ENCODE measurements at regions not wholly inside any gene's neighbourhood (a gene's known extent, or its start where the extent isn't known, plus 50 kb on each side); places are given as distances from the start of the nearest gene placed in this dataset.

DNA sequence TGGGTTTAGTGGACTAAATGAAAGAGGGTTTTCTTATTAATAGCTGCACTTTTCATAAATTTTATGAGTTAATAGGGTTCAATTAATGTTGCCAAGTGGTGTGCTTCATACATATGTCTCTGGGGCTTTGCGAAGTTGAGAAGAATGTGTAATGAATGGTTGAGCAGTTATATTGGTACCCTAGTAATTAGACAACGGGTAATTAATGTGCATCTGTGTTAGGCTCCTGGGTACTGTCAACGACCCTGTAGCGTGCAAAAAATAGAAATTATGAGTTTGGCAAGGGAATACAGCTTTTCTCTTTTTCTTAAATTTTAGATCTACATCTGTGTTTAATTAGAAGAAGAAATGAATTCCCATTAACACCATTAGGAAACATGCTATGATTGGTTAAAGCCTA is 1027.7 kb downstream of the ARAP2 start:
- no peak overlapping the region for H3K4me3 ChIP-seq
- no peak for DNase-seq
- H3K27me3 ChIP-seq = no peaks in the 10 kb centered on the region
- no peak for TF ChIP-seq POLR2A (IDR thresholded peaks at IDR 0.05)
- TF ChIP-seq, protein P1, sequence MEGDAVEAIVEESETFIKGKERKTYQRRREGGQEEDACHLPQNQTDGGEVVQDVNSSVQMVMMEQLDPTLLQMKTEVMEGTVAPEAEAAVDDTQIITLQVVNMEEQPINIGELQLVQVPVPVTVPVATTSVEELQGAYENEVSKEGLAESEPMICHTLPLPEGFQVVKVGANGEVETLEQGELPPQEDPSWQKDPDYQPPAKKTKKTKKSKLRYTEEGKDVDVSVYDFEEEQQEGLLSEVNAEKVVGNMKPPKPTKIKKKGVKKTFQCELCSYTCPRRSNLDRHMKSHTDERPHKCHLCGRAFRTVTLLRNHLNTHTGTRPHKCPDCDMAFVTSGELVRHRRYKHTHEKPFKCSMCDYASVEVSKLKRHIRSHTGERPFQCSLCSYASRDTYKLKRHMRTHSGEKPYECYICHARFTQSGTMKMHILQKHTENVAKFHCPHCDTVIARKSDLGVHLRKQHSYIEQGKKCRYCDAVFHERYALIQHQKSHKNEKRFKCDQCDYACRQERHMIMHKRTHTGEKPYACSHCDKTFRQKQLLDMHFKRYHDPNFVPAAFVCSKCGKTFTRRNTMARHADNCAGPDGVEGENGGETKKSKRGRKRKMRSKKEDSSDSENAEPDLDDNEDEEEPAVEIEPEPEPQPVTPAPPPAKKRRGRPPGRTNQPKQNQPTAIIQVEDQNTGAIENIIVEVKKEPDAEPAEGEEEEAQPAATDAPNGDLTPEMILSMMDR (IDR thresholded peaks at IDR 0.05) = no peak
- H3K9me3 ChIP-seq (replicated peaks in 1 of 3) = no peaks in the 10 kb centered on the region
- WGBS, 4 donors = 77 to 82% (median 78%) methylated on average over 4 of the region's 4 CpGs
- H3K36me3 ChIP-seq (replicated peaks in 1 of 2) = no peaks in the 10 kb centered on the region
- intact Hi-C loops (cut with DNase I) = no loop called here
- H3K27ac ChIP-seq = no peak overlapping the region
- no peaks in the 10 kb centered on the region for H3K4me1 ChIP-seq (replicated peaks in 1 of 2)

DNA sequence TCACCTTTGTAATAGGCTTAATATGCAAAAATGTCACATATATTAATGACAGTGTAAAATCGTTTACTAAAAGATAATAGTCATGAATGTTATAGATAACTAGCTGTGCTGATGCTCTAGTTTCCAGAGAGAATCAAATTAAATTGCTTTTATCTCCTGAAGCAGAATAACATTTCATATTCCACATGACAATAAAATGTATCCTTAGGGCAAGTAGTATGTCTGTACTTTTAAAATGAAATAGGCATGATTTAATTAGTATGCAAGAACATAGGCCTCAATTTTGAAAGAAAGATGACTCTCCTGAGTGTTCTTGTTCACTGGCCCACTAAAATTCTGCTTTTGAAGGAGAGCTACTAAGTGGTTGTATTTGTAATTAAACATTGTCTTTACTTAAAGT is 1027.0 kb downstream of the ARAP2 start:
- no peak overlapping the region for H3K27ac ChIP-seq
- DNase-seq = no peak
- H3K27me3 ChIP-seq = no peaks in the 10 kb centered on the region
- no peaks in the 10 kb centered on the region for H3K9me3 ChIP-seq (replicated peaks in 1 of 3)
- no peaks in the 10 kb centered on the region for H3K36me3 ChIP-seq (replicated peaks in 1 of 2)
- no peak for TF ChIP-seq POLR2A (IDR thresholded peaks at IDR 0.05)
- TF ChIP-seq, protein P1 (IDR thresholded peaks at IDR 0.05) = no peak
- WGBS, 4 donors = 34 to 55% (median 45%) methylated on average over 1 of the region's 1 CpG
- H3K4me3 ChIP-seq = no peak overlapping the region
- no peaks in the 10 kb centered on the region for H3K4me1 ChIP-seq (replicated peaks in 1 of 2)
- intact Hi-C loops (cut with DNase I) = no loop called here

DNA sequence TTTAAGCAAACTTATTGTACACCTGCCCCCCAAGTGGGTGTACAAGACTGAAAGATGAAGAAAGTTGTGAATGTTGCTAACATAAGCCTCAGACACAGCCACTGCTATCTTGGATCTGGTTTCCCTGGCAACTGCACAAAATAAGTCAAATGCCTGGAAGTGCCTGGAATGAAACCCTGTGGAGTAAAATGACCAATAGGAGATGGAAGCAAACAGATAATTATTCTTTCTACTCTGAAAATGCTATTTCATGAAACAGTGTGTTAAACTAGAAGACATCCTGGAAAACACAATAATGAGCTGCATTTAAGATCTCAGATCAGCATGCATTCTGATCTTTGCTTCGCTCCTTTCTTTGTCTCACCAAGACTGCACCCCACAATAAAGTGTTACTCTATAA is 1016.0 kb downstream of the ARAP2 start:
- H3K9me3 ChIP-seq (replicated peaks in 1 of 3) = no peaks in the 10 kb centered on the region
- intact Hi-C loops (cut with DNase I) = no loop called here
- no peaks in the 10 kb centered on the region for H3K4me1 ChIP-seq (replicated peaks in 1 of 2)
- no peaks in the 10 kb centered on the region for H3K27me3 ChIP-seq
- H3K27ac ChIP-seq = no peak overlapping the region
- WGBS, 4 donors = 72 to 88% (median 76%) methylated on average over 1 of the region's 1 CpG
- no peak overlapping the region for H3K4me3 ChIP-seq
- no peak for TF ChIP-seq POLR2A (IDR thresholded peaks at IDR 0.05)
- TF ChIP-seq, protein P1 (IDR thresholded peaks at IDR 0.05) = no peak
- H3K36me3 ChIP-seq (replicated peaks in 1 of 2) = no peaks in the 10 kb centered on the region
- no peak for DNase-seq

DNA sequence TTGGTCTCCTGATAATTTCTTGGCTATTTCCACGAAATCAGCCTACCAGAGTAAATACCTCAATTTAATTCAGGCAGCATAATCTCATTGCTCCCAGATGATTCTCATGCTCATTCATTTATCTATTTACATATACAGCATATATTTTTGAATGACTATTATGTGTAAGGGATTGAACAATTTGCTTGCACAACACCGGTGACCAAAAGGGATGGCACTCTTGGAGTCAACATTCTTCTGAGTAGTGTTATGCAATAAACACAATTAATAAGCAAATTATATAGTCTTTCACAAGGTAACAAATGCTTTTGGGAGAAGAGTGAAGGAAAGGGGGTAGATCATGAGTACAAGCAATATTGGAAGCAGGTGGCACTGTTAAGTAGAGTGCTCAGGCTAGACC is 1015.3 kb downstream of the ARAP2 start:
- TF ChIP-seq, protein P1 (IDR thresholded peaks at IDR 0.05) = no peak
- no peak for TF ChIP-seq POLR2A (IDR thresholded peaks at IDR 0.05)
- no peak overlapping the region for H3K27ac ChIP-seq
- H3K27me3 ChIP-seq = no peaks in the 10 kb centered on the region
- WGBS, 4 donors = 60 to 69% (median 68%) methylated on average over 2 of the region's 2 CpGs
- H3K36me3 ChIP-seq (replicated peaks in 1 of 2) = no peaks in the 10 kb centered on the region
- no peaks in the 10 kb centered on the region for H3K9me3 ChIP-seq (replicated peaks in 1 of 3)
- intact Hi-C loops (cut with DNase I) = no loop called here
- no peaks in the 10 kb centered on the region for H3K4me1 ChIP-seq (replicated peaks in 1 of 2)
- no peak overlapping the region for H3K4me3 ChIP-seq
- DNase-seq = no peak

All from adrenal gland (tissue), 9 donors.